HG03108 (cell line): ENCODE measurements at regions not wholly inside any gene's neighbourhood (a gene's known extent, or its start where the extent isn't known, plus 50 kb on each side); places are given as distances from the start of the nearest gene placed in this dataset.

Experiments used
- ATAC-seq: cut with Tn5 transposase; IDR thresholded peaks from one replicate; pipeline ENCODE4 v1.9.1; 2021; ENCODE audit warnings: moderate library complexity; ENCODE audit not compliant: unreplicated experiment

- ATAC-seq, result no peak
These were observed 1342.9 kb upstream of the ADGRB3 start for GRCh38 chr6:67292169-67292568.

DNA sequence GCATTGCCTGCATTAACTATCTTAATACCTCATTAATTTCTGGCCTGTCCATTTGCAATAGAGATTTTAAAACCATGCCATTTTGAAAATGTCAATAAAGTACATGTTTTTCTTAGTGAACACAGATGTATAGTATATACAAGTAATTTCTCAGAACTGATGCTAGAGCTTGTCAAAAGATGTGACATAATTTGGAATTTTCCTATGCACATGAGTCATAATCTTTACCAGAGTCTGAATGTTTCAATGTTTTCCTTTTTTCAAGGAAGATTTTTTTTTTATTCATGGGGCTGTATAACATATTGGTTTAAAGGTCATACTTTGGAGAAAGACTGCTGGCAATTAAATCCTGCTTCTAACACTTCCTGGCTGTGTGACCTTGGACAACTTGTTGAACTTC is 1347.5 kb upstream of the ADGRB3 start:
- ATAC-seq, result no peak

GRCh38 chr6:67285770-67286495 is 1349.1 kb upstream of the ADGRB3 start:
- no peak for ATAC-seq

DNA sequence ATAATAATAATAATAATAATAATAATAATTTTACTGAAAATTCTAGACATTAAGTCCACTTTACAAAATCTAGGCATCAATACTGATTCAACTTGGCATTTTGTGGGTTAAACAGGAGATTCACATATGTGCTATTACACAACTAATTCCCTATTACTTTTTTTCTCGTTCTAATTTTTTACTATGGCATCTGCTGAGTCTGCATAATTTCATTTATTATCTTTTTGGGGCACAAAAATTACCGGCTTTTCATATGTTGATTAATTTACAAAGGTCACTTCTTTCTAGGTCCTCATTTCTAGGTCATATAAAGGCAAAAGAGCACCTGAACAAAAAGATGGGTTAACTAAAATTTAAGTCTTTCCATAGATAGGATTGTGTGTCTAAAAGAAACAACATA is 1357.8 kb upstream of the ADGRB3 start:
- no peak for ATAC-seq

GRCh38 chr6:67265996-67266921 is 1368.8 kb upstream of the ADGRB3 start:
- no peak for ATAC-seq

- ATAC-seq, result no peak
These were observed 1382.4 kb upstream of the ADGRB3 start for GRCh38 chr6:67252663-67253062.

DNA sequence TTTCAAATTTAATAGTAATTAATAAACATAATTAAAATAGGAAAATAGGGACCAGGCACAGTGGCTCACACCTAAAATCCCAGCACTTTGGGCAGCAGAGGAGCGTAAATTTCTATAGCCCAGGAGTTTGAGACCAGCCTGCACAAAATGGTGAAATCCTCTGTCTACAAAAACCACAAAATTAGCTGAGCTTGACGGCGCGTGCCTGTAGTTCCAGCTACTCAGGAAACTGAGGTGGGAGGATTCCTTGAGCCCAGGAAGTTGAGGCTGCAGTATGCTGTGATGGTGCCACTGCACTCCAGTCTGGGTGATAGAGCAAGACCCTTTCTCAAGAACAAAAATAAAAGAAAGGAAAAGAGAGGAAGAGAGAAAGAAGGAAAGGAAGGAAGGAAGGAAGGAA is 1387.0 kb upstream of the ADGRB3 start:
- ATAC-seq, result no peak

DNA sequence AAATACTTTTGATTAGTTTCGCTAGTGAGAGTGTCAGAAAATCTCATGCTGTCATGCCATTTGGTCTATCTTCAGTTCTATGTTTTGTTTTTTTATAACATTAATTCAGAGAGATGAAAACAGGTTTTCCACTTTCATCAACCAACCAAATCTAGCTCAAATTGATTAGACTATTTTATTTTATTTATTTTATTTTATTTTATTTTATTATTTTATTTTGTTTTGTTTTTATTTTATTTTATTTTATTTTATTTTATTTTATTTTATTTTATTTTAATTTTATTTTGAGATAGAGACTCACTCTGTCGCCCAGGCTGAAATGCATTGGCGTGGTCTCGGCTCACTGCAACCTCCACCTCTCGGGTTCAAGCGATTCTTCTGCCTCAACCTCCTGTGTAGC is 1391.0 kb upstream of the ADGRB3 start:
- no peak for ATAC-seq

GRCh38 chr6:67237277-67237676 is 1397.8 kb upstream of the ADGRB3 start:
- ATAC-seq, result no peak

- no peak for ATAC-seq
These were observed 1404.0 kb upstream of the ADGRB3 start for GRCh38 chr6:67231092-67231491.

- ATAC-seq, result no peak
These were observed 1410.1 kb upstream of the ADGRB3 start for GRCh38 chr6:67224989-67225388.

GRCh38 chr6:67221226-67221625 is 1413.9 kb upstream of the ADGRB3 start:
- ATAC-seq, result no peak

DNA sequence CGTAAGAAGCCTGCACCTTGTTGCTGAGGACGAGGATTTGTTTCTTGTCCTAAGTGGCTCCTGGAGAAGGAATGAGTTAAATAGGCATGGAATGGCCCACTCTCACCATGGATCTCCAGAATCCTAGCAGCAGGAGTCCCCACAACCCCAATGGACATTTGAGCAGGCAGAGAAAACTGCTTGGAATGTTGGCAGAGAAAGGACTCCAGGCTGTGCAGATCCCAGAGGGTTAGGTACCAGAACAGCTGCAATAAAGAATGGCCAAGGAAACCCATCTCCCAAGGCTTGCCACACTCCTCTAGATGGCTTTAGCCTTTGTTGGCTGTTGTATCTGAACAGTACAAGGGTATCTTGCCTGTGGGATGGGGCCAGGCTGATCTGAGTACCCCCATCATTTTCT is 1415.7 kb upstream of the ADGRB3 start:
- no peak for ATAC-seq

GRCh38 chr6:67212584-67212983 is 1422.5 kb upstream of the ADGRB3 start:
- no peak for ATAC-seq

DNA sequence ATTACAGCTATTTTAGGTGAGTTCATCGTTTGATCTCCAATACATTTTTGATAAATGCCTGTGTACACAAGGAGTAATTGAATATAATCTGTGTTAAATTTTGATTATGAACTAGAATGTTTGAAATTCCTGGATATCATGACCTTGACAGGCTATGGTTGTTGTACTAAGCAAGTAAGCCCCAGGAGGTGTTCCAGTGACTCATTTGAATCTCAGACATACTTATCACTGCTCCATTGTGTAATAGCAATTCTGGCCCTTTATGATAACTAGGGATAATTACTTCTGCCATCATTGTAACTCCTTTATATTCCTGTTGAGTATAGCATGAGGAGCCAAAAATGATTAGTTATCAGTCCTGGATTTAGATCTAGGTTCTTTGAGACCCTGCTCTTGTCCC is 1424.6 kb upstream of the ADGRB3 start:
- ATAC-seq, result no peak

GRCh38 chr6:67201563-67201962 is 1433.5 kb upstream of the ADGRB3 start:
- ATAC-seq, result no peak

GRCh38 chr6:67200626-67201403 is 1434.3 kb upstream of the ADGRB3 start:
- no peak for ATAC-seq

DNA sequence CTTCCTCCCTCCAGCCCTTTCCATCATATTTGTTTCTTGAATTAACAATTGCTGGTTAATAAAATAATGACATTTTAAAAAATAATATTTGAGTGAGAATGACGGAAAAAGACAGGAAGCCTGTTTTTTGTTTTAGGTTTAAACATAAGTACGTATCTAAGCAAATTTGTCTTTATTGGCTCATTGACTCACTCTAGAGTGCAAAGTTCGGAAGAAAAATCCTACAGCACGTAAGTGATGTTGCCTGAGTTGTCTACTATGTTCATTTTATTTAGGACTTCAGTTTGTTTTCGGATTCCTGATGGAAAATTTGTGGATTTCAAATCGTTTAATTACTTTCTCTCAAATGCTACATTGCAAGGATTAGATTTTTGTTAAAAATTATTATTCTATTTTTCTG is 1435.7 kb upstream of the ADGRB3 start:
- ATAC-seq, result no peak

GRCh38 chr6:67190733-67191132 is 1444.3 kb upstream of the ADGRB3 start:
- ATAC-seq, result no peak

- no peak for ATAC-seq
These were observed 1450.7 kb upstream of the ADGRB3 start for GRCh38 chr6:67184405-67184804.

DNA sequence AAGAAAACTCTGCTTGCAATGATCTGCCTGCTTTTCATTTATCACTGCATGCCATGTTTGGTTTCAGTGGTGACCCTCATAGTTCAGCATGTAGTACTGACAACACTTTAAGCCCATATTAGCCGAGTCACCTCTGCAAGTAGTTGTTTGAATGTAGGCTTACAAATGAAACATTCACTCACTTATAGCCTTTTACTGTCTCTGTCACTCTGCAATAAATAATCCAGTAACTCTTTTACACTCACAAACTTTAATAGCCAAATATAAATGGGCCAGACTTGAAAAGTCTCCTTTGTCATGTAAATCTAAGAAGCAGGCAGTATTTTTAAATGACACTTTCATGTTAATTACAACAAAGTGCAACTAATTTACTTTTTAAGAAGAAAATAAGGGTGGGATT is 1460.0 kb upstream of the ADGRB3 start:
- no peak for ATAC-seq
